CD4-positive, alpha-beta T cell (primary cell): ENCODE measurements at regions not wholly inside any gene's neighbourhood (a gene's known extent, or its start where the extent isn't known, plus 50 kb on each side); places are given as distances from the start of the nearest gene placed in this dataset.

ENCODE experiments used
- ATAC-seq: fragments of 200-7000 bp; cut with Tn5 transposase; one replicate; pipeline ENCODE4 v1.10.0; 2022; ENCODE audit warnings: mild to moderate bottlenecking; ENCODE audit not compliant: poor library complexity
- CTCF ChIA-PET: fragments of 350-600 bp; sonication (Branson Sonifier 250); formaldehyde crosslinking; loops from one replicate; lab custom pipeline; 2021; ENCODE audit warnings: antibody characterized with exemption, inconsistent platforms; lab: Charles Lee
- POLR2A ChIA-PET: fragments of 350-600 bp; sonication (Branson Sonifier 250); formaldehyde crosslinking; loops from one replicate; lab custom pipeline; 2021; ENCODE audit warnings: antibody characterized with exemption, inconsistent platforms; lab: Charles Lee
- DNase-seq, 14 experiments: peaks; one replicate each; pipeline ENCODE4 v3.0.0-alpha.2; 2013 to 2020; ENCODE audit warnings: mixed read lengths in 2 of 14
- H3K27ac ChIP-seq, 2 donors: one replicate each; pipeline versions ENCODE4 v1.5.1 to v1.7.0; 2013; ENCODE audit warnings: low read length in 2 of 2, low read depth in 1 of 2, mild to moderate bottlenecking in 1 of 2
- H3K27me3 ChIP-seq, 2 experiments: 1 replicate in 1 of 2; 2 replicates in 1 of 2; pipeline versions ENCODE4 v1.6.1 to v1.7.0; 2013; ENCODE audit warnings: low read length in 2 of 2, control low read depth in 1 of 2, mild to moderate bottlenecking in 1 of 2, moderate library complexity in 1 of 2; ENCODE audit not compliant: insufficient read depth in 2 of 2, control insufficient read depth in 1 of 2
- H3K36me3 ChIP-seq: one replicate; pipeline ENCODE4 v1.6.1; 2013; ENCODE audit warnings: low read length, control low read depth; ENCODE audit not compliant: insufficient read depth
- H3K4me1 ChIP-seq: one replicate; pipeline ENCODE4 v1.6.1; 2013; ENCODE audit warnings: low read length, control low read depth; ENCODE audit not compliant: insufficient read depth
- H3K4me3 ChIP-seq: one replicate; pipeline ENCODE4 v1.5.1; 2013; ENCODE audit warnings: mild to moderate bottlenecking, low read length, moderate library complexity
- H3K9me3 ChIP-seq, 2 experiments: 1 replicate in 1 of 2; 2 replicates in 1 of 2; pipeline versions ENCODE4 v1.6.1 to v1.7.0; 2013; ENCODE audit warnings: low read length in 2 of 2, mild to moderate bottlenecking in 2 of 2, control low read depth in 1 of 2, moderate library complexity in 1 of 2; ENCODE audit not compliant: control insufficient read depth in 1 of 2, insufficient read depth in 1 of 2
- H3K27ac Mint-ChIP-seq: one replicate; pipeline ENCODE4 v1.8.0; 2020; ENCODE audit warnings: mixed read lengths
- H3K27me3 Mint-ChIP-seq: one replicate; pipeline ENCODE4 v1.8.0; 2021; ENCODE audit warnings: mixed read lengths
- H3K36me3 Mint-ChIP-seq: one replicate; pipeline ENCODE4 v1.8.0; 2021; ENCODE audit warnings: low read depth, mixed read lengths
- H3K4me1 Mint-ChIP-seq: one replicate; pipeline ENCODE4 v1.8.0; 2021; ENCODE audit warnings: low read depth, mixed read lengths
- H3K4me3 Mint-ChIP-seq: one replicate; pipeline ENCODE4 v1.8.0; 2020; ENCODE audit warnings: mild to moderate bottlenecking, mixed read lengths
- H3K9me3 Mint-ChIP-seq: one replicate; pipeline ENCODE4 v1.8.0; 2020; ENCODE audit warnings: mixed read lengths
- intact Hi-C, 2 experiments: fragments of 100-400 bp; cut with DNase I in 1 of 2; cut with micrococcal nuclease in 1 of 2; formaldehyde crosslinking; loops; one replicate each; pipeline versions ENCODE4 v1.15.1 to v1.9.0; 2023 to 2025; cut with DNase I, micrococcal nuclease
- TF ChIP-seq, protein P1 (sequence below): fragments of 200-600 bp; IDR thresholded peaks from one replicate; pipeline ENCODE4 v1.8.0; 2022; ENCODE audit warnings: antibody characterized with exemption, mild to moderate bottlenecking

DNA sequence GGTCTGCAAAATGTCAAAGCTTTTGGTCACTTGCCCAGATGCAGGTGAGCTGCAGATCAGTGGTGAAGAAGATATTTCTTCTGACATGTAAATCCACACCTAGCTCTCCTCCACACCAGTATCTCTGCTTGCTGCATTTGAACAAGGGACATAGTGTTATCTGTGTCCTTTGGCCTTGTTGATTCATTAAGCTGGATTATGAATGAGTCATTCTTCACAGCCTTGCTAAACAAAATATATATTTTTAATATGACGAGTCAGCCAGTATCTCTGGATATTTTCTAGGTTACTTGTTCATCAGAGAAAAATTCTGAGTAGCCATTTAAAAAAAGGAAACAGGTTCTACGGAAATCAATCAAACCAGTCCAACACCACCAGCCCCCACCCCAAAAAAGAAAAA is 190.6 kb upstream of the ADAMTS9 start:
- H3K4me1 Mint-ChIP-seq: no peaks in the 10 kb centered on the region
- H3K27ac ChIP-seq: no peak overlapping the region
- H3K27ac Mint-ChIP-seq: no peak overlapping the region
- H3K36me3 Mint-ChIP-seq: no peaks in the 10 kb centered on the region
- no peaks in the 10 kb centered on the region for H3K36me3 ChIP-seq
- ATAC-seq (no peak), DNase-seq (no peak)
- intact Hi-C loops: no loop called here
- TF ChIP-seq, protein P1, sequence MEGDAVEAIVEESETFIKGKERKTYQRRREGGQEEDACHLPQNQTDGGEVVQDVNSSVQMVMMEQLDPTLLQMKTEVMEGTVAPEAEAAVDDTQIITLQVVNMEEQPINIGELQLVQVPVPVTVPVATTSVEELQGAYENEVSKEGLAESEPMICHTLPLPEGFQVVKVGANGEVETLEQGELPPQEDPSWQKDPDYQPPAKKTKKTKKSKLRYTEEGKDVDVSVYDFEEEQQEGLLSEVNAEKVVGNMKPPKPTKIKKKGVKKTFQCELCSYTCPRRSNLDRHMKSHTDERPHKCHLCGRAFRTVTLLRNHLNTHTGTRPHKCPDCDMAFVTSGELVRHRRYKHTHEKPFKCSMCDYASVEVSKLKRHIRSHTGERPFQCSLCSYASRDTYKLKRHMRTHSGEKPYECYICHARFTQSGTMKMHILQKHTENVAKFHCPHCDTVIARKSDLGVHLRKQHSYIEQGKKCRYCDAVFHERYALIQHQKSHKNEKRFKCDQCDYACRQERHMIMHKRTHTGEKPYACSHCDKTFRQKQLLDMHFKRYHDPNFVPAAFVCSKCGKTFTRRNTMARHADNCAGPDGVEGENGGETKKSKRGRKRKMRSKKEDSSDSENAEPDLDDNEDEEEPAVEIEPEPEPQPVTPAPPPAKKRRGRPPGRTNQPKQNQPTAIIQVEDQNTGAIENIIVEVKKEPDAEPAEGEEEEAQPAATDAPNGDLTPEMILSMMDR: no peak
- no peaks in the 10 kb centered on the region for H3K4me1 ChIP-seq
- H3K4me3 Mint-ChIP-seq: no peak overlapping the region
- no peaks in the 10 kb centered on the region for H3K27me3 Mint-ChIP-seq
- CTCF ChIA-PET: no interaction called here
- POLR2A ChIA-PET: no interaction called here
- H3K9me3 Mint-ChIP-seq: peaks cover 2% of the 10 kb centered on the region
- no peaks in the 10 kb centered on the region for H3K27me3 ChIP-seq
- no peak overlapping the region for H3K4me3 ChIP-seq
- H3K9me3 ChIP-seq: no peaks in the 10 kb centered on the region

DNA sequence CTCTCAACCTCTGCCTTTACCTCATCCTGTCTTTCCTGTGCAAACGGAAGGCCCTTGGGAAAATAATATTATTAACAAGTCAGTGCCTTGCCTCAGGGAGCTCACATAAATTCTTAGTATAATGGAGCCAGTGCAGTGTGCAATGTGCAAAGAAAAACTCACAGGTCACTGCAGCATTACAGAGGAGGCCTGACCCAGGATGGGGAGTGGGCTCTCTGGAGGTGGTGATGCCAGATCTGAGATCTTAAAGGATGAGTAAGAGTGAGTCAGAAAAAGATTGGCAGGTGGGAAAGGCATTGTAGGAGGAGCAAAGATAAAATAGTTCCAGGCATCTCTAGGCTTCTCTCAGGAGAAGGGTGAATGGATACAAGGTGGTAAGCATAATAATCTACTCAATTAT is 185.6 kb upstream of the ADAMTS9 start:
- no peak for ATAC-seq
- H3K27ac ChIP-seq: no peak overlapping the region
- no peaks in the 10 kb centered on the region for H3K27me3 ChIP-seq
- TF ChIP-seq, protein P1: no peak
- Mint-ChIP-seq H3K4me1 (no peaks in the 10 kb centered on the region), H3K27ac (no peak overlapping the region), H3K9me3 (peaks cover 3% of the 10 kb centered on the region), H3K27me3 (no peaks in the 10 kb centered on the region), H3K4me3 (no peak overlapping the region), H3K36me3 (no peaks in the 10 kb centered on the region)
- POLR2A ChIA-PET: no interaction called here
- H3K9me3 ChIP-seq: no peaks in the 10 kb centered on the region
- intact Hi-C loops: no loop called here
- no peaks in the 10 kb centered on the region for H3K4me1 ChIP-seq
- CTCF ChIA-PET: no interaction called here
- no peaks in the 10 kb centered on the region for H3K36me3 ChIP-seq
- DNase-seq: no peak
- no peak overlapping the region for H3K4me3 ChIP-seq

GRCh38 chr3:64872345-64872744 is 184.5 kb upstream of the ADAMTS9 start:
- no peaks in the 10 kb centered on the region for H3K27me3 Mint-ChIP-seq
- TF ChIP-seq, protein P1: no peak
- intact Hi-C loops: no loop called here
- ATAC-seq (no peak), DNase-seq (no peak)
- H3K9me3 ChIP-seq: no peaks in the 10 kb centered on the region
- H3K36me3 ChIP-seq: no peaks in the 10 kb centered on the region
- H3K4me3 Mint-ChIP-seq: no peak overlapping the region
- H3K4me3 ChIP-seq: no peak overlapping the region
- no peak overlapping the region for H3K27ac Mint-ChIP-seq
- H3K4me1 ChIP-seq: no peaks in the 10 kb centered on the region
- H3K4me1 Mint-ChIP-seq: no peaks in the 10 kb centered on the region
- H3K27me3 ChIP-seq: no peaks in the 10 kb centered on the region
- POLR2A ChIA-PET: no interaction called here
- H3K27ac ChIP-seq: no peak overlapping the region
- H3K36me3 Mint-ChIP-seq: no peaks in the 10 kb centered on the region
- CTCF ChIA-PET: no interaction called here
- peaks cover 3% of the 10 kb centered on the region for H3K9me3 Mint-ChIP-seq
